SK-N-SH (cell line): ENCODE measurements at regions not wholly inside any gene's neighbourhood (a gene's known extent, or its start where the extent isn't known, plus 50 kb on each side); places are given as distances from the start of the nearest gene placed in this dataset.

Experiments
- CTCF ChIA-PET: fragments of 300-600, 350-600 bp; formaldehyde crosslinking; extraction: SDS; loops from one replicate; lab custom pipeline; 2021; lab: Yijun Ruan, JAX
- POLR2A ChIA-PET: fragments of 350-600 bp; sonication (Branson Sonifier 250); formaldehyde crosslinking; extraction: SDS; loops from one replicate; lab custom pipeline; 2020; ENCODE audit warnings: antibody characterized with exemption, inconsistent platforms; lab: Yijun Ruan, JAX
- DNase-seq: peaks from one replicate; pipeline ENCODE4 v3.0.0; 2012
- H2AFZ ChIP-seq: fragments of 200-600 bp; sonication (generic); 2 replicates; pipeline ENCODE4 v1.8.1; 2016; ENCODE audit warnings: antibody characterized with exemption, mild to moderate bottlenecking, low read depth
- H3F3A ChIP-seq: fragments of 200-600 bp; sonication (generic); replicated peaks from 2 replicates; pipeline ENCODE3; 2016; ENCODE audit warnings: antibody characterized with exemption, mild to moderate bottlenecking; ENCODE audit not compliant: insufficient read depth
- H3K27ac ChIP-seq, 2 experiments: fragments of 200-500 bp in 1 of 2; fragments of 200-600 bp in 1 of 2; sonication (Bioruptor generic) in 1 of 2; sonication (generic), shearing (Covaris generic) in 1 of 2; 2 replicates each; pipeline versions ENCODE4 v1.5.1 to v1.6.1; 2014 to 2016; ENCODE audit warnings: low read depth in 2 of 2, inconsistent platforms in 1 of 2, low read length in 1 of 2, mild to moderate bottlenecking in 1 of 2, mixed read lengths in 1 of 2
- H3K27me3 ChIP-seq: fragments of 200-600 bp; sonication (generic), shearing (Covaris generic); 2 replicates; pipeline ENCODE4 v1.6.1; 2016; ENCODE audit warnings: mixed run types; ENCODE audit not compliant: insufficient read depth
- H3K36me3 ChIP-seq, 2 experiments: fragments of 200-500 bp in 1 of 2; fragments of 200-600 bp in 1 of 2; sonication (Bioruptor generic) in 1 of 2; sonication (generic) in 1 of 2; replicated peaks in 1 of 2; 2 replicates each; pipeline versions ENCODE3 to v1.5.1; 2014 to 2016; ENCODE audit warnings: low read length in 1 of 2, mild to moderate bottlenecking in 1 of 2; ENCODE audit not compliant: insufficient read depth in 2 of 2, control insufficient read depth in 1 of 2
- H3K4me1 ChIP-seq, 2 experiments: fragments of 200-500 bp in 1 of 2; fragments of 200-600 bp in 1 of 2; sonication (Bioruptor generic) in 1 of 2; sonication (generic), shearing (Covaris generic) in 1 of 2; 2 replicates each; pipeline versions ENCODE4 v1.5.1 to v1.6.1; 2014 to 2016; ENCODE audit warnings: low read depth in 1 of 2, low read length in 1 of 2, mixed run types in 1 of 2; ENCODE audit not compliant: insufficient read depth in 2 of 2, control insufficient read depth in 1 of 2
- H3K4me2 ChIP-seq: fragments of 200-600 bp; sonication (generic), shearing (Covaris generic); 2 replicates; pipeline ENCODE4 v1.6.1; 2017; ENCODE audit warnings: mixed run types
- H3K4me3 ChIP-seq, 2 experiments: fragments of 200-500 bp in 1 of 2; fragments of 200-600 bp in 1 of 2; sonication (Bioruptor generic) in 1 of 2; sonication (generic), shearing (Covaris generic) in 1 of 2; 2 replicates each; pipeline versions ENCODE4 v1.5.1 to v1.8.1; 2014 to 2016; ENCODE audit warnings: low read depth in 2 of 2, inconsistent platforms in 1 of 2, low read length in 1 of 2, mild to moderate bottlenecking in 1 of 2, mixed read lengths in 1 of 2, moderate library complexity in 1 of 2
- H3K79me2 ChIP-seq: fragments of 200-600 bp; sonication (generic); 2 replicates; pipeline ENCODE4 v1.8.1; 2017; ENCODE audit warnings: mild to moderate bottlenecking; ENCODE audit not compliant: insufficient read depth
- H3K9ac ChIP-seq: fragments of 200-600 bp; sonication (generic); 2 replicates; pipeline ENCODE4 v1.6.1; 2017; ENCODE audit warnings: mixed run types
- H3K9me2 ChIP-seq: fragments of 200-600 bp; sonication (generic); 2 replicates; pipeline ENCODE4 v1.6.1; 2017; ENCODE audit warnings: mixed run types
- H3K9me3 ChIP-seq: fragments of 200-600 bp; sonication (generic); 2 replicates; pipeline ENCODE4 v1.6.1; 2017; ENCODE audit warnings: mixed run types, mild to moderate bottlenecking, moderate library complexity
- H4K20me1 ChIP-seq: fragments of 200-600 bp; sonication (generic); 2 replicates; pipeline ENCODE4 v1.6.1; 2017; ENCODE audit warnings: mild to moderate bottlenecking, mixed run types; ENCODE audit not compliant: insufficient read depth
- ELF1 ChIP-seq: IDR thresholded peaks from 2 replicates; pipeline ENCODE4 v1.4.0; 2012
- EZH2phosphoT487 ChIP-seq: fragments of 200-600 bp; sonication (generic); IDR thresholded peaks from 2 replicates; pipeline ENCODE4 v1.6.1; 2017; ENCODE audit warnings: low read depth, mixed run types, mild to moderate bottlenecking, antibody characterized with exemption, moderate library complexity, borderline replicate concordance
- FOXJ3 ChIP-seq: sonication (generic); formaldehyde crosslinking; IDR thresholded peaks from 2 replicates; pipeline ENCODE4 v1.5.1; 2020; ENCODE audit warnings: mild to moderate bottlenecking, missing genetic modification reagents
- GABPA ChIP-seq: IDR thresholded peaks from 2 replicates; pipeline ENCODE4 v1.4.0; 2012; ENCODE audit warnings: low read depth, mild to moderate bottlenecking
- NFIC ChIP-seq: IDR thresholded peaks from 2 replicates; pipeline ENCODE4 v1.4.0; 2012; ENCODE audit warnings: borderline replicate concordance
- NRF1 ChIP-seq: IDR thresholded peaks from 2 replicates; pipeline ENCODE4 v1.6.1; 2012; ENCODE audit warnings: low read depth, mild to moderate bottlenecking, low read length
- POLR2AphosphoS5 ChIP-seq: IDR thresholded peaks from 2 replicates; pipeline ENCODE4 v1.6.1; 2012; ENCODE audit warnings: low read depth, low read length
- RXRA ChIP-seq: IDR thresholded peaks from 2 replicates; pipeline ENCODE4 v1.4.0; 2012; ENCODE audit warnings: low read depth, mild to moderate bottlenecking, borderline replicate concordance
- TAF1 ChIP-seq: IDR thresholded peaks from 2 replicates; pipeline ENCODE4 v1.6.1; 2012; ENCODE audit warnings: low read depth, mild to moderate bottlenecking, low read length, moderate library complexity, borderline replicate concordance
- TEAD4 ChIP-seq: IDR thresholded peaks from 2 replicates; pipeline ENCODE4 v1.4.0; 2012; ENCODE audit warnings: mild to moderate bottlenecking, borderline replicate concordance; ENCODE audit not compliant: insufficient read depth
- WGBS: methylation state at CpG from one replicate; pipeline ENCODE4 v1.1.6; 2017; ENCODE audit warnings: low lambda C conversion rate; 5-methylcytosine and 5-hydroxymethylcytosine counted together
- TF ChIP-seq, protein P1 (sequence below): IDR thresholded peaks from 2 replicates; pipeline ENCODE4 v1.6.1; 2012; ENCODE audit warnings: mild to moderate bottlenecking, low read depth, low read length, moderate library complexity
- TF ChIP-seq, protein P2 (sequence below): IDR thresholded peaks from 2 replicates; pipeline ENCODE4 v1.4.0; 2012; ENCODE audit warnings: low read depth, borderline replicate concordance
- TF ChIP-seq, protein P3 (sequence below): fragments of 150-350 bp; IDR thresholded peaks from 2 replicates; pipeline ENCODE4 v1.6.1; 2017; ENCODE audit warnings: antibody characterized with exemption, low read length, low read depth, borderline replicate concordance
- TF ChIP-seq, protein P4 (sequence below): IDR thresholded peaks from 2 replicates; pipeline ENCODE4 v1.4.0; 2012; ENCODE audit warnings: low read depth

DNA sequence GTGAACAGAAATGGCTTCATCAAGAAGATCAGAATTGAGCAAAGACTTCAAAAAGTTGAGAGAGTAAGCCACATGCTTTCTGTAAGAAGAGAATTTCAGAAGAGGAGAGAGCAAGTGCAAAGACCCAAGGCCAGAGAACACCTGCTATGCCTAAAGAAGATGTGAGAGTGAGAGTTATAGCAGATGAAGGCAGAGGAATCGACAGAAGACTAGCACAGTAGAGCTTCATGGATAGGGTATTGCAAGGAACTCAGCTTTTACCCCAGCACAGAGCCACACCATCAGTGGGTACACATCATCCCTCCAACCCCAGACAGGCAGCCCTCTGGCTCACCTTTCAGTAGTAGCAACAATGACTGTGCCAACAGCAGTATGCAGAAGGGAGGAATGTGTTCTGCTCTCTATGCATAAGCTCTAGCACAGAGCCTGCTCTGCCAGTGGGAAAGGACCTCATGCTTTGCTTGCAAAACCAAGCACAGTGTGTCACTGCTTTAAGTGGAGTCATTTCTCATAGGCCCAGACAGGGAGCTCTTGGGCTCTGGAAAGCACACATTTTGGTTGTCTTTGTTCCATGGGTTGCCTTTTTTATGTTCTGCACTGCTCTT is 318.6 kb downstream of the NAF1 start:
- Histone ChIP-seq H4K20me1 (no peaks in the 10 kb centered on the region), H3F3A (no peaks in the 10 kb centered on the region)
- CTCF ChIA-PET = no interaction called here

DNA sequence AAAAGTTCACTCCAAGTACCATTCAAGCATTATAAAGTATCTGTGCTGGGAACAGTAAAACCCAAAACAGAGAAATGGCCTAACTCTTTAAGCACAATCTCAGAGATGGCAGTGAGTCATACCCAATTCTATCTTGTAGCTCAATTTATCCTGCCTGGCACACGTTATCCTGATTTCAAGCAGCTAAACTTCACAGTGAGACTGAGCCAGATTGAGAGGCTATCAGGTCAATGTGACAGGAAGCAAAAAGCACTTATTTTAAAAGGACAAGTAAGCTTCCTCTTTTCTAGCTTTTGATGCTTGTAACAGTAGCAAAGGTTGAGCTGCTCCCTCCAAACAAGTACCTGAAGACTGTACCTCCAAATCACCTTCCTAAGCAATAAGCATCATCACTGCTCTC is 324.9 kb downstream of the NAF1 start:
- Histone ChIP-seq H3K27ac (no peak overlapping the region), H3K79me2 (no peaks in the 10 kb centered on the region), H3K4me3 (no peak overlapping the region), H3K9ac (no peak overlapping the region), H3K4me1 (no peaks in the 10 kb centered on the region), H3K36me3 (no peaks in the 10 kb centered on the region), H3K9me2 (no peaks in the 10 kb centered on the region), H3K4me2 (no peak overlapping the region), H3K9me3 (0 out of 2 replicates have a peak, but pooled peaks cover 3% of the 10 kb centered on the region), H4K20me1 (no peaks in the 10 kb centered on the region), H3K27me3 (no peaks in the 10 kb centered on the region; the same call in 1 of the 2 replicates), H3F3A (no peaks in the 10 kb centered on the region), H2AFZ (no peak overlapping the region)
- ChIA-PET CTCF (interaction anchor here (0.9 kb wide), 1 partner anchor 28 kb away, joined by 3 read pairs; no protein-coding TSS in a partner anchor), POLR2A (no interaction called here)
- no peak for DNase-seq
- 0% methylated on average over 1 of the region's 1 CpG for WGBS
- TF ChIP-seq, protein P1, sequence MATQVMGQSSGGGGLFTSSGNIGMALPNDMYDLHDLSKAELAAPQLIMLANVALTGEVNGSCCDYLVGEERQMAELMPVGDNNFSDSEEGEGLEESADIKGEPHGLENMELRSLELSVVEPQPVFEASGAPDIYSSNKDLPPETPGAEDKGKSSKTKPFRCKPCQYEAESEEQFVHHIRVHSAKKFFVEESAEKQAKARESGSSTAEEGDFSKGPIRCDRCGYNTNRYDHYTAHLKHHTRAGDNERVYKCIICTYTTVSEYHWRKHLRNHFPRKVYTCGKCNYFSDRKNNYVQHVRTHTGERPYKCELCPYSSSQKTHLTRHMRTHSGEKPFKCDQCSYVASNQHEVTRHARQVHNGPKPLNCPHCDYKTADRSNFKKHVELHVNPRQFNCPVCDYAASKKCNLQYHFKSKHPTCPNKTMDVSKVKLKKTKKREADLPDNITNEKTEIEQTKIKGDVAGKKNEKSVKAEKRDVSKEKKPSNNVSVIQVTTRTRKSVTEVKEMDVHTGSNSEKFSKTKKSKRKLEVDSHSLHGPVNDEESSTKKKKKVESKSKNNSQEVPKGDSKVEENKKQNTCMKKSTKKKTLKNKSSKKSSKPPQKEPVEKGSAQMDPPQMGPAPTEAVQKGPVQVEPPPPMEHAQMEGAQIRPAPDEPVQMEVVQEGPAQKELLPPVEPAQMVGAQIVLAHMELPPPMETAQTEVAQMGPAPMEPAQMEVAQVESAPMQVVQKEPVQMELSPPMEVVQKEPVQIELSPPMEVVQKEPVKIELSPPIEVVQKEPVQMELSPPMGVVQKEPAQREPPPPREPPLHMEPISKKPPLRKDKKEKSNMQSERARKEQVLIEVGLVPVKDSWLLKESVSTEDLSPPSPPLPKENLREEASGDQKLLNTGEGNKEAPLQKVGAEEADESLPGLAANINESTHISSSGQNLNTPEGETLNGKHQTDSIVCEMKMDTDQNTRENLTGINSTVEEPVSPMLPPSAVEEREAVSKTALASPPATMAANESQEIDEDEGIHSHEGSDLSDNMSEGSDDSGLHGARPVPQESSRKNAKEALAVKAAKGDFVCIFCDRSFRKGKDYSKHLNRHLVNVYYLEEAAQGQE = no peak
- TF ChIP-seq ELF1 (no peak), POLR2AphosphoS5 (no peak), TAF1 (no peak), NFIC (no peak)
- TF ChIP-seq, protein P2, sequence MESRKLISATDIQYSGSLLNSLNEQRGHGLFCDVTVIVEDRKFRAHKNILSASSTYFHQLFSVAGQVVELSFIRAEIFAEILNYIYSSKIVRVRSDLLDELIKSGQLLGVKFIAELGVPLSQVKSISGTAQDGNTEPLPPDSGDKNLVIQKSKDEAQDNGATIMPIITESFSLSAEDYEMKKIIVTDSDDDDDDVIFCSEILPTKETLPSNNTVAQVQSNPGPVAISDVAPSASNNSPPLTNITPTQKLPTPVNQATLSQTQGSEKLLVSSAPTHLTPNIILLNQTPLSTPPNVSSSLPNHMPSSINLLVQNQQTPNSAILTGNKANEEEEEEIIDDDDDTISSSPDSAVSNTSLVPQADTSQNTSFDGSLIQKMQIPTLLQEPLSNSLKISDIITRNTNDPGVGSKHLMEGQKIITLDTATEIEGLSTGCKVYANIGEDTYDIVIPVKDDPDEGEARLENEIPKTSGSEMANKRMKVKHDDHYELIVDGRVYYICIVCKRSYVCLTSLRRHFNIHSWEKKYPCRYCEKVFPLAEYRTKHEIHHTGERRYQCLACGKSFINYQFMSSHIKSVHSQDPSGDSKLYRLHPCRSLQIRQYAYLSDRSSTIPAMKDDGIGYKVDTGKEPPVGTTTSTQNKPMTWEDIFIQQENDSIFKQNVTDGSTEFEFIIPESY = no peak
- TF ChIP-seq, protein P3, sequence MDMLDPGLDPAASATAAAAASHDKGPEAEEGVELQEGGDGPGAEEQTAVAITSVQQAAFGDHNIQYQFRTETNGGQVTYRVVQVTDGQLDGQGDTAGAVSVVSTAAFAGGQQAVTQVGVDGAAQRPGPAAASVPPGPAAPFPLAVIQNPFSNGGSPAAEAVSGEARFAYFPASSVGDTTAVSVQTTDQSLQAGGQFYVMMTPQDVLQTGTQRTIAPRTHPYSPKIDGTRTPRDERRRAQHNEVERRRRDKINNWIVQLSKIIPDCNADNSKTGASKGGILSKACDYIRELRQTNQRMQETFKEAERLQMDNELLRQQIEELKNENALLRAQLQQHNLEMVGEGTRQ = no peak

More for the DNA sequence above, 318.6 kb downstream of the NAF1 start:
- Histone ChIP-seq H3K79me2 (no peaks in the 10 kb centered on the region), H3K27me3 (no peaks in the 10 kb centered on the region; the same call in 1 of the 2 replicates), H3K9ac (no peak overlapping the region), H3K4me2 (no peak overlapping the region), H3K27ac (no peak overlapping the region), H2AFZ (no peak overlapping the region), H3K9me3 (no peaks in the 10 kb centered on the region), H3K9me2 (no peaks in the 10 kb centered on the region), H3K4me1 (no peaks in the 10 kb centered on the region), H3K4me3 (no peak overlapping the region), H3K36me3 (no peaks in the 10 kb centered on the region)
- no peak for DNase-seq
- no peak for TF ChIP-seq RXRA
- no peak for TF ChIP-seq FOXJ3
- no peak for TF ChIP-seq GABPA
- no peak for TF ChIP-seq EZH2phosphoT487
- TF ChIP-seq, protein P4, sequence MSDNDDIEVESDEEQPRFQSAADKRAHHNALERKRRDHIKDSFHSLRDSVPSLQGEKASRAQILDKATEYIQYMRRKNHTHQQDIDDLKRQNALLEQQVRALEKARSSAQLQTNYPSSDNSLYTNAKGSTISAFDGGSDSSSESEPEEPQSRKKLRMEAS = no peak
- no peak for TF ChIP-seq TEAD4
- TF ChIP-seq NFIC = no peak
- TF ChIP-seq NRF1 = no peak
- no peak for TF ChIP-seq POLR2AphosphoS5
- no peak for TF ChIP-seq ELF1
- 0% methylated on average over 1 of the region's 1 CpG for WGBS
- POLR2A ChIA-PET = no interaction called here
